ENCODE measurements at regions not wholly inside any gene's neighbourhood (a gene's known extent, or its start where the extent isn't known, plus 50 kb on each side); places are given as distances from the start of the nearest gene placed in this dataset.
"Not testable (repeated sequence)": the region's sequence is repeated elsewhere in the genome, so short reads cannot be mapped to it uniquely, and the experiment has no call there.

DNA sequence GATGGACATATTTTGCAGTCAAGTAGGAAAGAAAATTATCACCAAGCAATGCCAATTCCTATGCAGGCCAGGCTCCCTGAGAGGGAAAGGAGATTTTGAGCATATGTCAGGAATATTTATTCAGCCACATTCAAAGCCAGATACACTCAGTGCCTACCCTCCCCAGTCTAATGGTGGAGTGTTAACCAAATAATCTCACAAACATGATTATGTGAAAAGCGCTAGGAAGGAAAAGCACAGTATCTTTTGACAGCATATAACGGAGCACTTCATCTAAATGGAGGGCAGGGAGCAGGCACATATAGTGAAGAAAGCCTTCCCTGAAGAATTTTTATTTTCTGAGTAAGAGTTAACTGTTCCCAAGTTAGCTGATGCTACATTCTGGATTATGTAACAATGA is 80.3 kb upstream of the SLC30A5 start:
- no peaks in the 10 kb centered on the region for H3K27me3 ChIP-seq (replicated peaks; ENCODE audit: insufficient read depth, low read depth, low read length, poor library complexity)
- ChIA-PET CTCF (no interaction called here), POLR2A (ENCODE audit: low non-redundant PET) (no interaction called here)
- TF ChIP-seq, protein P1, sequence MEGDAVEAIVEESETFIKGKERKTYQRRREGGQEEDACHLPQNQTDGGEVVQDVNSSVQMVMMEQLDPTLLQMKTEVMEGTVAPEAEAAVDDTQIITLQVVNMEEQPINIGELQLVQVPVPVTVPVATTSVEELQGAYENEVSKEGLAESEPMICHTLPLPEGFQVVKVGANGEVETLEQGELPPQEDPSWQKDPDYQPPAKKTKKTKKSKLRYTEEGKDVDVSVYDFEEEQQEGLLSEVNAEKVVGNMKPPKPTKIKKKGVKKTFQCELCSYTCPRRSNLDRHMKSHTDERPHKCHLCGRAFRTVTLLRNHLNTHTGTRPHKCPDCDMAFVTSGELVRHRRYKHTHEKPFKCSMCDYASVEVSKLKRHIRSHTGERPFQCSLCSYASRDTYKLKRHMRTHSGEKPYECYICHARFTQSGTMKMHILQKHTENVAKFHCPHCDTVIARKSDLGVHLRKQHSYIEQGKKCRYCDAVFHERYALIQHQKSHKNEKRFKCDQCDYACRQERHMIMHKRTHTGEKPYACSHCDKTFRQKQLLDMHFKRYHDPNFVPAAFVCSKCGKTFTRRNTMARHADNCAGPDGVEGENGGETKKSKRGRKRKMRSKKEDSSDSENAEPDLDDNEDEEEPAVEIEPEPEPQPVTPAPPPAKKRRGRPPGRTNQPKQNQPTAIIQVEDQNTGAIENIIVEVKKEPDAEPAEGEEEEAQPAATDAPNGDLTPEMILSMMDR (conservative IDR thresholded peaks at IDR 0.05; ENCODE audit: low read depth, low read length): no peak
- TF ChIP-seq EZH2 (IDR thresholded peaks at IDR 0.05; ENCODE audit: borderline replicate concordance, low read depth, low read length, poor library complexity, severe bottlenecking): no peak
- H3K36me3 ChIP-seq (ENCODE audit: insufficient read depth, low read length, poor library complexity, severe bottlenecking): no peaks in the 10 kb centered on the region
- H3K4me1 ChIP-seq (ENCODE audit: insufficient read depth, low read length, poor library complexity, severe bottlenecking): no peaks in the 10 kb centered on the region
- no peak overlapping the region for H3K27ac ChIP-seq (ENCODE audit: low read depth, low read length, poor library complexity, severe bottlenecking)
- intact Hi-C loops (cut with micrococcal nuclease; ENCODE audit: unreplicated experiment): no loop called here
- DNase-seq (ENCODE audit: low spot score): no peak
- no peaks in the 10 kb centered on the region for H3K9me3 ChIP-seq (ENCODE audit: low read depth, low read length, poor library complexity, severe bottlenecking)
- BruUV-seq (replicated peaks): no TSS peak
- no peak overlapping the region for H3K4me3 ChIP-seq (ENCODE audit: low read depth, low read length, poor library complexity, severe bottlenecking)

- POLR2A ChIA-PET (ENCODE audit: low non-redundant PET); DNase-seq (ENCODE audit: low spot score); H3K9me3 ChIP-seq (ENCODE audit: low read depth, low read length, poor library complexity, severe bottlenecking); H3K4me1 ChIP-seq (ENCODE audit: insufficient read depth, low read length, poor library complexity, severe bottlenecking); intact Hi-C loops (cut with micrococcal nuclease; ENCODE audit: unreplicated experiment); H3K27ac ChIP-seq (ENCODE audit: low read depth, low read length, poor library complexity, severe bottlenecking); H3K4me3 ChIP-seq (ENCODE audit: low read depth, low read length, poor library complexity, severe bottlenecking); H3K27me3 ChIP-seq (replicated peaks; ENCODE audit: insufficient read depth, low read depth, low read length, poor library complexity); CTCF ChIA-PET; H3K36me3 ChIP-seq (ENCODE audit: insufficient read depth, low read length, poor library complexity, severe bottlenecking); BruUV-seq (replicated peaks): not testable (repeated sequence)
Observed at GRCh38 chr5:69014007-69014406, 79.8 kb upstream of the SLC30A5 start.

- TF ChIP-seq, protein P1 (conservative IDR thresholded peaks at IDR 0.05; ENCODE audit: low read depth, low read length): no peak
- no peak for TF ChIP-seq EZH2 (IDR thresholded peaks at IDR 0.05; ENCODE audit: borderline replicate concordance, low read depth, low read length, poor library complexity, severe bottlenecking)
- CTCF ChIA-PET: no interaction called here
- Histone ChIP-seq H3K4me3 (ENCODE audit: low read depth, low read length, poor library complexity, severe bottlenecking) (no peak overlapping the region), H3K27me3 (replicated peaks; ENCODE audit: insufficient read depth, low read depth, low read length, poor library complexity) (no peaks in the 10 kb centered on the region), H3K27ac (ENCODE audit: low read depth, low read length, poor library complexity, severe bottlenecking) (no peak overlapping the region), H3K4me1 (ENCODE audit: insufficient read depth, low read length, poor library complexity, severe bottlenecking) (no peaks in the 10 kb centered on the region), H3K9me3 (ENCODE audit: low read depth, low read length, poor library complexity, severe bottlenecking) (no peaks in the 10 kb centered on the region), H3K36me3 (ENCODE audit: insufficient read depth, low read length, poor library complexity, severe bottlenecking) (no peaks in the 10 kb centered on the region)
- POLR2A ChIA-PET (ENCODE audit: low non-redundant PET): no interaction called here
- intact Hi-C loops (cut with micrococcal nuclease; ENCODE audit: unreplicated experiment): loop anchor here (10.0 kb wide), 1 partner anchor 315 kb away; the partner anchor contains the start of gene CCDC125
- DNase-seq (ENCODE audit: low spot score): no peak
- BruUV-seq (replicated peaks): no TSS peak
Observed at GRCh38 chr5:69019668-69020375, 74.0 kb upstream of the SLC30A5 start.

GRCh38 chr5:69024241-69024651 is 69.6 kb upstream of the SLC30A5 start:
- TF ChIP-seq EZH2 (IDR thresholded peaks at IDR 0.05; ENCODE audit: borderline replicate concordance, low read depth, low read length, poor library complexity, severe bottlenecking): no peak
- TF ChIP-seq, protein P1 (conservative IDR thresholded peaks at IDR 0.05; ENCODE audit: low read depth, low read length): peak; percentile 88
- Histone ChIP-seq H3K4me1 (ENCODE audit: insufficient read depth, low read length, poor library complexity, severe bottlenecking) (no peaks in the 10 kb centered on the region), H3K36me3 (ENCODE audit: insufficient read depth, low read length, poor library complexity, severe bottlenecking) (no peaks in the 10 kb centered on the region), H3K4me3 (ENCODE audit: low read depth, low read length, poor library complexity, severe bottlenecking) (no peak overlapping the region), H3K27ac (ENCODE audit: low read depth, low read length, poor library complexity, severe bottlenecking) (no peak overlapping the region), H3K9me3 (ENCODE audit: low read depth, low read length, poor library complexity, severe bottlenecking) (no peaks in the 10 kb centered on the region), H3K27me3 (replicated peaks; ENCODE audit: insufficient read depth, low read depth, low read length, poor library complexity) (no peaks in the 10 kb centered on the region)
- intact Hi-C loops (cut with micrococcal nuclease; ENCODE audit: unreplicated experiment): loop anchor here (10.0 kb wide), 1 partner anchor 311 kb away; the partner anchor contains the start of gene CCDC125
- POLR2A ChIA-PET (ENCODE audit: low non-redundant PET): interaction anchor here (0.6 kb wide), 1 partner anchor 244 kb away, joined by 7 read pairs; no protein-coding TSS in a partner anchor
- no TSS peak for BruUV-seq (replicated peaks)
- DNase-seq (ENCODE audit: low spot score): peak; percentile 80
- CTCF ChIA-PET: interaction anchor here (0.6 to 1.3 kb wide), 5 partner anchors 18 to 536 kb away, joined by 3 to 6 read pairs (median 4); partner anchors contain the start of genes GTF2H2C and SLC30A5

Measured in A673 (cell line).